Loucy (cell line): ENCODE measurements at regions not wholly inside any gene's neighbourhood (a gene's known extent, or its start where the extent isn't known, plus 50 kb on each side); places are given as distances from the start of the nearest gene placed in this dataset.
A peak's percentile ranks its signal among the peaks of the same experiment; 100 is the strongest.

ENCODE experiments used
- H2AFZ ChIP-seq: fragments of 200-600 bp; sonication (generic); 2 replicates; pipeline ENCODE4 v1.6.0; 2016; ENCODE audit warnings: antibody characterized with exemption, mild to moderate bottlenecking, low read length, moderate library complexity
- H3F3A ChIP-seq: fragments of 200-600 bp; 2 replicates; pipeline ENCODE4 v1.6.0; 2016; ENCODE audit warnings: antibody characterized with exemption, low read depth, mild to moderate bottlenecking
- H3K27me3 ChIP-seq: fragments of 200-600 bp; sonication (generic); 2 replicates; pipeline ENCODE4 v1.6.1; 2014; ENCODE audit warnings: low read length, mild to moderate bottlenecking; ENCODE audit not compliant: insufficient read depth, poor library complexity, severe bottlenecking
- H3K36me3 ChIP-seq: fragments of 200-600 bp; sonication (generic); 2 replicates; pipeline ENCODE4 v1.6.1; 2016; ENCODE audit warnings: low read length; ENCODE audit not compliant: insufficient read depth
- H3K4me1 ChIP-seq: fragments of 200-600 bp; sonication (generic); 2 replicates; pipeline ENCODE4 v1.5.1; 2014; ENCODE audit warnings: low read length, mild to moderate bottlenecking; ENCODE audit not compliant: insufficient read depth, poor library complexity, severe bottlenecking
- H3K4me2 ChIP-seq: fragments of 200-600 bp; sonication (generic); 2 replicates; pipeline ENCODE4 v1.6.0; 2014; ENCODE audit warnings: antibody characterized with exemption, low read length, low read depth, mild to moderate bottlenecking; ENCODE audit not compliant: poor library complexity, severe bottlenecking
- H3K4me3 ChIP-seq: fragments of 200-600 bp; sonication (generic); 2 replicates; pipeline ENCODE4 v1.5.1; 2014; ENCODE audit warnings: low read length, mild to moderate bottlenecking, mixed read lengths; ENCODE audit not compliant: poor library complexity, severe bottlenecking
- H3K79me2 ChIP-seq: fragments of 200-600 bp; sonication (generic); 2 replicates; pipeline ENCODE4 v1.6.1; 2014; ENCODE audit warnings: low read length; ENCODE audit not compliant: insufficient read depth
- H3K9ac ChIP-seq: fragments of 200-600 bp; sonication (generic); 2 replicates; pipeline ENCODE4 v1.6.0; 2014; ENCODE audit warnings: mild to moderate bottlenecking, low read depth, low read length, moderate library complexity; ENCODE audit not compliant: poor library complexity, severe bottlenecking
- H3K9me2 ChIP-seq: fragments of 200-600 bp; sonication (generic); replicated peaks from 2 replicates; pipeline ENCODE4 v1.6.1; 2016; ENCODE audit warnings: low read depth, low read length, mixed read lengths
- H3K9me3 ChIP-seq: fragments of 200-600 bp; sonication (generic); 2 replicates; pipeline ENCODE4 v1.6.1; 2014; ENCODE audit warnings: mild to moderate bottlenecking, antibody characterized with exemption, low read length, low read depth; ENCODE audit not compliant: insufficient read depth
- H4K20me1 ChIP-seq: fragments of 200-600 bp; sonication (generic); 2 replicates; pipeline ENCODE4 v1.6.0; 2014; ENCODE audit warnings: antibody characterized with exemption, low read length, mild to moderate bottlenecking; ENCODE audit not compliant: insufficient read depth, poor library complexity, severe bottlenecking
- EZH2phosphoT487 ChIP-seq: fragments of 200-600 bp; IDR thresholded peaks from 2 replicates; pipeline ENCODE4 v1.6.1; 2018; ENCODE audit warnings: antibody characterized with exemption, mild to moderate bottlenecking, moderate library complexity, borderline replicate concordance
- TF ChIP-seq, protein P1 (sequence below): fragments of 200-600 bp; sonication (generic); conservative IDR thresholded peaks from 2 replicates; pipeline ENCODE4 v1.5.1; 2014; ENCODE audit warnings: mild to moderate bottlenecking, antibody characterized with exemption, low read length

GRCh38 chr6:99132026-99132635 is 184.4 kb upstream of the FBXL4 start:
- Histone ChIP-seq H3K27me3 (no peaks in the 10 kb centered on the region), H3K4me2 (no peak overlapping the region), H3F3A (no peaks in the 10 kb centered on the region), H2AFZ (no peak overlapping the region), H3K9me2 (no peaks in the 10 kb centered on the region), H3K4me3 (no peak overlapping the region), H3K9ac (no peak overlapping the region), H4K20me1 (no peaks in the 10 kb centered on the region), H3K9me3 (no peaks in the 10 kb centered on the region), H3K36me3 (no peaks in the 10 kb centered on the region), H3K4me1 (no peaks in the 10 kb centered on the region), H3K79me2 (no peaks in the 10 kb centered on the region)
- TF ChIP-seq EZH2phosphoT487: no peak
- TF ChIP-seq, protein P1, sequence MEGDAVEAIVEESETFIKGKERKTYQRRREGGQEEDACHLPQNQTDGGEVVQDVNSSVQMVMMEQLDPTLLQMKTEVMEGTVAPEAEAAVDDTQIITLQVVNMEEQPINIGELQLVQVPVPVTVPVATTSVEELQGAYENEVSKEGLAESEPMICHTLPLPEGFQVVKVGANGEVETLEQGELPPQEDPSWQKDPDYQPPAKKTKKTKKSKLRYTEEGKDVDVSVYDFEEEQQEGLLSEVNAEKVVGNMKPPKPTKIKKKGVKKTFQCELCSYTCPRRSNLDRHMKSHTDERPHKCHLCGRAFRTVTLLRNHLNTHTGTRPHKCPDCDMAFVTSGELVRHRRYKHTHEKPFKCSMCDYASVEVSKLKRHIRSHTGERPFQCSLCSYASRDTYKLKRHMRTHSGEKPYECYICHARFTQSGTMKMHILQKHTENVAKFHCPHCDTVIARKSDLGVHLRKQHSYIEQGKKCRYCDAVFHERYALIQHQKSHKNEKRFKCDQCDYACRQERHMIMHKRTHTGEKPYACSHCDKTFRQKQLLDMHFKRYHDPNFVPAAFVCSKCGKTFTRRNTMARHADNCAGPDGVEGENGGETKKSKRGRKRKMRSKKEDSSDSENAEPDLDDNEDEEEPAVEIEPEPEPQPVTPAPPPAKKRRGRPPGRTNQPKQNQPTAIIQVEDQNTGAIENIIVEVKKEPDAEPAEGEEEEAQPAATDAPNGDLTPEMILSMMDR: no peak

GRCh38 chr6:99130897-99131873 is 183.4 kb upstream of the FBXL4 start:
- Histone ChIP-seq H4K20me1 (no peaks in the 10 kb centered on the region), H3K4me2 (no peak overlapping the region), H3F3A (no peaks in the 10 kb centered on the region), H3K9me3 (no peaks in the 10 kb centered on the region), H3K4me3 (no peak overlapping the region), H3K27me3 (no peaks in the 10 kb centered on the region), H3K79me2 (no peaks in the 10 kb centered on the region), H3K36me3 (no peaks in the 10 kb centered on the region), H2AFZ (no peak overlapping the region), H3K9me2 (no peaks in the 10 kb centered on the region), H3K4me1 (no peaks in the 10 kb centered on the region), H3K9ac (no peak overlapping the region)
- TF ChIP-seq, protein P1: 0 out of 2 replicates have a peak, but pooled peaks have one; percentile 19
- no peak for TF ChIP-seq EZH2phosphoT487

DNA sequence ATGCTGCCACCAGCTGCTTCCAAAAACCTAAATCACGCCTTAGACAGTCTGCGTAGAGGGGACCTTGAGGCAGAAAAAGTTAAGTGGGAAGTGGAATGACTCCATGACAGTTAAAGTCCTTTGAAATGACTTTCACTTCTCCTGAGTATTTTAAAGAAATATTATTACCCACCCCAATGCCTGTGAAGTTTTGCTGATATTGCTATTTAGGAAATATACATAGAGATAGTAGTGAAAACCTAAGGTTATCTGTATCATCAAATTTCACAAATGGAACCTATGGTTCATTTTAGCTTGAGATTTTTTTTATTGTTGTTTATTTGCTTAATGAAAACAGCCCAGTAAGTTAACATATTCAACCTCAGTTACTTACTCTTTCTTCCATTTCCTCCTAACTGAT is 182.1 kb upstream of the FBXL4 start:
- TF ChIP-seq EZH2phosphoT487: no peak
- TF ChIP-seq, protein P1: no peak
- H3K4me2 ChIP-seq: no peak overlapping the region
- no peak overlapping the region for H3K9ac ChIP-seq
- no peaks in the 10 kb centered on the region for H3K27me3 ChIP-seq
- no peaks in the 10 kb centered on the region for H3F3A ChIP-seq
- H3K4me3 ChIP-seq: no peak overlapping the region
- H3K9me3 ChIP-seq: no peaks in the 10 kb centered on the region
- H3K4me1 ChIP-seq: no peaks in the 10 kb centered on the region
- H4K20me1 ChIP-seq: no peaks in the 10 kb centered on the region
- no peak overlapping the region for H2AFZ ChIP-seq
- no peaks in the 10 kb centered on the region for H3K79me2 ChIP-seq
- H3K9me2 ChIP-seq: no peaks in the 10 kb centered on the region
- no peaks in the 10 kb centered on the region for H3K36me3 ChIP-seq
